GM23248 (cell line): ENCODE measurements at regions not wholly inside any gene's neighbourhood (a gene's known extent, or its start where the extent isn't known, plus 50 kb on each side); places are given as distances from the start of the nearest gene placed in this dataset.

Experiments
- DNase-seq: peaks from one replicate; pipeline ENCODE4 v3.0.0-alpha.2; 2015
- H2AFZ ChIP-seq: fragments of 200-600 bp; sonication (generic); 2 replicates; pipeline ENCODE4 v1.6.1; 2016; ENCODE audit warnings: antibody characterized with exemption
- H3F3A ChIP-seq: fragments of 200-600 bp; sonication (generic); 2 replicates; pipeline ENCODE4 v1.6.1; 2016; ENCODE audit warnings: mild to moderate bottlenecking, antibody characterized with exemption, mixed run types; ENCODE audit not compliant: insufficient read depth
- H3K27ac ChIP-seq: fragments of 200-600 bp; sonication (generic); 2 replicates; pipeline ENCODE4 v1.5.1; 2016; ENCODE audit warnings: mild to moderate bottlenecking
- H3K27me3 ChIP-seq: fragments of 200-600 bp; sonication (generic); replicated peaks from 2 replicates; pipeline ENCODE4 v1.6.1; 2016; ENCODE audit warnings: mild to moderate bottlenecking; ENCODE audit not compliant: insufficient read depth
- H3K36me3 ChIP-seq: fragments of 200-600 bp; sonication (generic); 2 replicates; pipeline ENCODE4 v1.6.1; 2016; ENCODE audit warnings: low read depth, mild to moderate bottlenecking
- H3K4me1 ChIP-seq: fragments of 200-600 bp; sonication (generic); 2 replicates; pipeline ENCODE4 v1.6.1; 2016; ENCODE audit warnings: mild to moderate bottlenecking; ENCODE audit not compliant: insufficient read depth
- H3K4me2 ChIP-seq: fragments of 200-600 bp; sonication (generic); one replicate; pipeline ENCODE4 v1.6.1; 2016; ENCODE audit warnings: mild to moderate bottlenecking; ENCODE audit not compliant: unreplicated experiment
- H3K4me3 ChIP-seq: fragments of 200-600 bp; sonication (generic); 2 replicates; pipeline ENCODE4 v1.5.1; 2016; ENCODE audit warnings: mild to moderate bottlenecking
- H3K79me2 ChIP-seq: fragments of 200-600 bp; sonication (generic); 2 replicates; pipeline ENCODE4 v1.6.1; 2016; ENCODE audit warnings: mild to moderate bottlenecking; ENCODE audit not compliant: insufficient read depth
- H3K9ac ChIP-seq: fragments of 200-600 bp; sonication (generic); 2 replicates; pipeline ENCODE4 v1.6.1; 2016; ENCODE audit warnings: mild to moderate bottlenecking
- H3K9me2 ChIP-seq: fragments of 200-600 bp; sonication (generic); 2 replicates; pipeline ENCODE4 v1.6.1; 2016; ENCODE audit warnings: mixed run types, mild to moderate bottlenecking, moderate library complexity; ENCODE audit not compliant: insufficient read depth
- H3K9me3 ChIP-seq: fragments of 200-600 bp; sonication (generic); one replicate; pipeline ENCODE4 v1.6.1; 2017; ENCODE audit warnings: low read depth
- H4K20me1 ChIP-seq: fragments of 200-600 bp; sonication (generic); 2 replicates; pipeline ENCODE4 v1.6.0; 2016; ENCODE audit not compliant: insufficient read depth
- EZH2 ChIP-seq: fragments of 200-600 bp; sonication (generic); IDR thresholded peaks from 2 replicates; pipeline ENCODE4 v1.6.1; 2018; ENCODE audit warnings: antibody characterized with exemption, mild to moderate bottlenecking; ENCODE audit not compliant: insufficient read depth, poor library complexity, severe bottlenecking
- EZH2phosphoT487 ChIP-seq: fragments of 200-600 bp; sonication (generic); IDR thresholded peaks from 2 replicates; pipeline ENCODE4 v1.6.1; 2018; ENCODE audit warnings: antibody characterized with exemption, moderate library complexity, mild to moderate bottlenecking, low read depth; ENCODE audit not compliant: insufficient read depth
- WGBS, 2 experiments: methylation state at CpG; one replicate each; pipeline ENCODE4 v1.1.6; 2015 to 2017; ENCODE audit warnings: low lambda C conversion rate in 2 of 2, low coverage in 1 of 2; ENCODE audit errors: missing lambda C conversion rate in 2 of 2; 5-methylcytosine and 5-hydroxymethylcytosine counted together
- in situ Hi-C: fragments of 300-500 bp; cut with MboI; formaldehyde crosslinking; loops from 2 replicates; pipeline ENCODE4 v1.15.0; 2020

- Histone ChIP-seq H2AFZ (no peak overlapping the region), H3K27ac (no peak overlapping the region), H4K20me1 (no peaks in the 10 kb centered on the region), H3K27me3 (no peaks in the 10 kb centered on the region), H3K9me2 (no peaks in the 10 kb centered on the region), H3K36me3 (no peaks in the 10 kb centered on the region), H3K4me2 (no peak overlapping the region), H3K4me1 (peaks cover 14% of the 10 kb centered on the region), H3K9me3 (no peaks in the 10 kb centered on the region), H3K4me3 (no peak overlapping the region), H3F3A (peaks cover 17% of the 10 kb centered on the region), H3K9ac (no peak overlapping the region), H3K79me2 (no peaks in the 10 kb centered on the region)
- DNase-seq, result no peak
- no peak for TF ChIP-seq EZH2phosphoT487
- TF ChIP-seq EZH2, result no peak
- in situ Hi-C loops, result no loop called here
- 61 to 64% methylated on average over 5 of the region's 5 CpGs for WGBS, 2 experiments
These were observed 245.6 kb upstream of the FERD3L start for GRCh38 chr7:19390795-19391194.

DNA sequence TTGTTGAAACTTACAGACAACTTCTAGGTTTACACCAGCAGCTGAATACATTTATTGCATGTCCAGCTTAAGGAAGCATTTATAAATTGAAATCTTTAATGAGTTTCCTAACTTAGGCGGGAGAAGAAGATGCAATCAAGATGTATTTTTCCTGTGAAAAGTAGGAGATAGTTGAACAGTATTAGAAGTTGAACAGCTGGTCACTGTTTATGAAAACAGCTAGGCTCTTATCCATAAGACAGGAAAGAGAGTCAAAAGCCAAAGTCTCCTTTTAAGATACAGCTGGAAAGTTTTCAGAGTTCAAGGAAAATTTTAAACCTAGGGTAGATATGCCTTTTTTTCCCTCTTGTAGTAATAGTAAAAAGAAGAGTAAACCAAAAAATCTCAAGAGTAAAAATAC is 236.1 kb upstream of the FERD3L start:
- no peak overlapping the region for H3K4me2 ChIP-seq
- in situ Hi-C loops, result no loop called here
- 89 to 96% methylated on average over 1 of the region's 1 CpG for WGBS, 2 experiments

GRCh38 chr7:19378345-19378714 is 233.1 kb upstream of the FERD3L start:
- Histone ChIP-seq H3K27ac (no peak overlapping the region), H3K4me3 (no peak overlapping the region), H3K36me3 (no peaks in the 10 kb centered on the region), H3F3A (no peaks in the 10 kb centered on the region), H3K9ac (no peak overlapping the region), H3K79me2 (no peaks in the 10 kb centered on the region), H3K4me2 (no peak overlapping the region), H3K4me1 (peaks cover 9% of the 10 kb centered on the region), H2AFZ (no peak overlapping the region), H3K9me3 (no peaks in the 10 kb centered on the region), H3K27me3 (no peaks in the 10 kb centered on the region), H3K9me2 (no peaks in the 10 kb centered on the region), H4K20me1 (no peaks in the 10 kb centered on the region)
- TF ChIP-seq EZH2phosphoT487, result no peak
- TF ChIP-seq EZH2, result no peak
- in situ Hi-C loops, result no loop called here
- DNase-seq, result no peak
- WGBS, 2 experiments, result 58 to 75% methylated on average over 2 of the region's 2 CpGs

More for the DNA sequence above, 236.1 kb upstream of the FERD3L start:
- H4K20me1 ChIP-seq, result no peaks in the 10 kb centered on the region
- H3K9ac ChIP-seq, result no peak overlapping the region
- no peaks in the 10 kb centered on the region for H3F3A ChIP-seq
- H3K79me2 ChIP-seq, result no peaks in the 10 kb centered on the region
- DNase-seq, result no peak
- no peak overlapping the region for H3K27ac ChIP-seq
- H2AFZ ChIP-seq, result no peak overlapping the region
- H3K9me2 ChIP-seq, result no peaks in the 10 kb centered on the region
- H3K9me3 ChIP-seq, result no peaks in the 10 kb centered on the region
- peaks cover 9% of the 10 kb centered on the region for H3K4me1 ChIP-seq
- no peak overlapping the region for H3K4me3 ChIP-seq
- no peaks in the 10 kb centered on the region for H3K27me3 ChIP-seq
- no peaks in the 10 kb centered on the region for H3K36me3 ChIP-seq
- no peak for TF ChIP-seq EZH2
- no peak for TF ChIP-seq EZH2phosphoT487

DNA sequence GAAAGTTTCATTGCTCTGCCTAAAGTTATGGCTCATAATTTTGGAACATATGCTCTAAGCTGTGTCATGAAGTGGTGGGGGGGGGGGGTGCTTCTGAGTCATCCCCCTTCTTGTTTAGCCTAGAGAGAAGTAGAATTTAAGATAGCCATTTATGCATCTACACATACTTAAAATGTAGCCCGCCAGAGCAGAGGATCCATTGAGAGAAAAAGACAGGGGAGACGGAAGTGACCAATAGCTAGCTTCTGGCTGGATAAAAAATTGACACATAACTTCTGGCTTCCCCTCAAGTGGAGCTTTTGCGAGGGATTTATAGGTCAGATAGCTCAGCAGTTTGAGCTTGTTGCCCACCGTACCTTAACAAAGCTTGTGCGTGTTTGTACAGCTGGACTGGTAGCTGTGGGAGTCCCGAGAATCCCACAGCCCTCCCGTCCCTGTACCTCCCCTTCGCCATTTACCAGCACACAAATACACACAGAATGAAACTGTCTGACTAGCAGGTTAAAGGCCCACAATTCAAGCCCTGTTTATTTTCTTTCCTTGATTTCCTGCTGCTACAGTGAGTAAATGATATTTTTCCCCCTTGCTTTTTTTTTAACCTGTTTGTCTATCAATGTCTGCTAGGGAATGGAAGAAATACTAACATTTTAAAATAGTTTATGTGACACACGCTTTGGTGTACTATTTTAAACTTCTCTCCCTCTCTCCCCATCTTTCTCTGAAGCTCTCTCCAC is 232.6 kb upstream of the FERD3L start:
- Histone ChIP-seq H3K27me3 (no peaks in the 10 kb centered on the region), H3K9me2 (no peaks in the 10 kb centered on the region), H4K20me1 (no peaks in the 10 kb centered on the region), H3K9me3 (no peaks in the 10 kb centered on the region), H3K4me3 (no peak overlapping the region), H2AFZ (no peak overlapping the region), H3K79me2 (no peaks in the 10 kb centered on the region), H3K4me2 (no peak overlapping the region), H3K27ac (no peak overlapping the region), H3K36me3 (no peaks in the 10 kb centered on the region), H3F3A (no peaks in the 10 kb centered on the region), H3K4me1 (peaks cover 9% of the 10 kb centered on the region), H3K9ac (no peak overlapping the region)
- in situ Hi-C loops, result no loop called here
- TF ChIP-seq EZH2phosphoT487 (no peak), EZH2 (no peak)
- DNase-seq, result peak; percentile 40
- 86 to 91% methylated on average over 9 of the region's 9 CpGs for WGBS, 2 experiments

DNA sequence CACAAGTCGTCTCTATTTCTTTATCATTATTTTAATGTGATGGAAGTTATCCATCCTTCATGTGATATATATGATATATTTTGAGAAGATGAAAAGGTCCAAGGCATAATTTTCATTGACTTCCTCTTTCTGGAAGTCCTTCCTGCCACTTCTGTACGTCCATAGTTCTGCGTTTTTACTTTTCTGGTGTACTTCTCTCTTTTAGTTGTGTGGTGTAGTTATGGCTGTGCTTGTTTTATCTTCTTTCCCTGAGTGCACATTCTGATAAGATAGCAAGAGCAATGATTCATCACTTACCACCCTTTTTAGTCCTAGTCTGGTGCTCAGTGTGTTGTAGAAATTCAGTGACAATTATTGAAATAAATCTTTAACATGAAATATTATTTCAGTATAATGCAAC is 231.3 kb upstream of the FERD3L start:
- H3K27me3 ChIP-seq, result no peaks in the 10 kb centered on the region
- 97 to 98% methylated on average over 3 of the region's 3 CpGs for WGBS, 2 experiments
- DNase-seq, result no peak
- H3F3A ChIP-seq, result no peaks in the 10 kb centered on the region
- no peak overlapping the region for H3K27ac ChIP-seq
- no peak for TF ChIP-seq EZH2phosphoT487
- TF ChIP-seq EZH2, result no peak
- no peaks in the 10 kb centered on the region for H3K9me2 ChIP-seq
- no peaks in the 10 kb centered on the region for H4K20me1 ChIP-seq
- H3K9me3 ChIP-seq, result no peaks in the 10 kb centered on the region
- in situ Hi-C loops, result no loop called here
- no peak overlapping the region for H3K9ac ChIP-seq
- H3K4me2 ChIP-seq, result no peak overlapping the region
- no peaks in the 10 kb centered on the region for H3K79me2 ChIP-seq
- no peak overlapping the region for H2AFZ ChIP-seq
- no peaks in the 10 kb centered on the region for H3K36me3 ChIP-seq
- H3K4me1 ChIP-seq, result peaks cover 9% of the 10 kb centered on the region
- no peak overlapping the region for H3K4me3 ChIP-seq
